Neural progenitor cell (in vitro differentiated cells): ENCODE measurements at regions not wholly inside any gene's neighbourhood (a gene's known extent, or its start where the extent isn't known, plus 50 kb on each side); places are given as distances from the start of the nearest gene placed in this dataset.
"Not testable (repeated sequence)": the region's sequence is repeated elsewhere in the genome, so short reads cannot be mapped to it uniquely, and the experiment has no call there.

Experiments used
- EZH2 ChIP-seq: fragments of 200-600 bp; sonication (generic); IDR thresholded peaks from 2 replicates; pipeline ENCODE4 v1.6.1; 2017; ENCODE audit warnings: antibody characterized with exemption, mild to moderate bottlenecking, moderate library complexity
- TF ChIP-seq, protein P1 (sequence below): fragments of 200-600 bp; sonication (generic); IDR thresholded peaks from 2 replicates; pipeline ENCODE4 v1.5.1; 2017; ENCODE audit warnings: antibody characterized with exemption, mild to moderate bottlenecking

DNA sequence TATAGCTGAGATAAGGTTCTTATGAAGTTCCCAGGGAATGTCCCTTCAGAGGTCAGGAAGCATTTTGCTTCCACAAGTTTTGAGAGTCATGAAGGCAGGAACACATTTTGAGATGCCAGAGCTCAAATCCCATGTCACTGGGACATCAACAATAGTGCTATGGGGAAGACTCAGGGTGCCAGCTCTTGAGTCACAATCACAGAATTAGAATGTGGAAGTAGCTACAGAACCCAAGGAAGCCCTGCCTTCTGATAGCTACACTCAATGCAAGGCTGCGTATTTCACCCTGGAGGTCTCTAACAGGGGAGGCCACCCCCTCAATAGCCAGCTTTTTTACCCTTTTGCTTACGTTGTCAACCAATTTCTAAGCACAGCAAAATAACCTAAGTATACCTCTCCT is 141.3 kb downstream of the FAM72B start:
- TF ChIP-seq, protein P1, sequence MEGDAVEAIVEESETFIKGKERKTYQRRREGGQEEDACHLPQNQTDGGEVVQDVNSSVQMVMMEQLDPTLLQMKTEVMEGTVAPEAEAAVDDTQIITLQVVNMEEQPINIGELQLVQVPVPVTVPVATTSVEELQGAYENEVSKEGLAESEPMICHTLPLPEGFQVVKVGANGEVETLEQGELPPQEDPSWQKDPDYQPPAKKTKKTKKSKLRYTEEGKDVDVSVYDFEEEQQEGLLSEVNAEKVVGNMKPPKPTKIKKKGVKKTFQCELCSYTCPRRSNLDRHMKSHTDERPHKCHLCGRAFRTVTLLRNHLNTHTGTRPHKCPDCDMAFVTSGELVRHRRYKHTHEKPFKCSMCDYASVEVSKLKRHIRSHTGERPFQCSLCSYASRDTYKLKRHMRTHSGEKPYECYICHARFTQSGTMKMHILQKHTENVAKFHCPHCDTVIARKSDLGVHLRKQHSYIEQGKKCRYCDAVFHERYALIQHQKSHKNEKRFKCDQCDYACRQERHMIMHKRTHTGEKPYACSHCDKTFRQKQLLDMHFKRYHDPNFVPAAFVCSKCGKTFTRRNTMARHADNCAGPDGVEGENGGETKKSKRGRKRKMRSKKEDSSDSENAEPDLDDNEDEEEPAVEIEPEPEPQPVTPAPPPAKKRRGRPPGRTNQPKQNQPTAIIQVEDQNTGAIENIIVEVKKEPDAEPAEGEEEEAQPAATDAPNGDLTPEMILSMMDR = not testable (repeated sequence)
- not testable (repeated sequence) for TF ChIP-seq EZH2
